ENCODE measurements at regions not wholly inside any gene's neighbourhood (a gene's known extent, or its start where the extent isn't known, plus 50 kb on each side); places are given as distances from the start of the nearest gene placed in this dataset.

DNA sequence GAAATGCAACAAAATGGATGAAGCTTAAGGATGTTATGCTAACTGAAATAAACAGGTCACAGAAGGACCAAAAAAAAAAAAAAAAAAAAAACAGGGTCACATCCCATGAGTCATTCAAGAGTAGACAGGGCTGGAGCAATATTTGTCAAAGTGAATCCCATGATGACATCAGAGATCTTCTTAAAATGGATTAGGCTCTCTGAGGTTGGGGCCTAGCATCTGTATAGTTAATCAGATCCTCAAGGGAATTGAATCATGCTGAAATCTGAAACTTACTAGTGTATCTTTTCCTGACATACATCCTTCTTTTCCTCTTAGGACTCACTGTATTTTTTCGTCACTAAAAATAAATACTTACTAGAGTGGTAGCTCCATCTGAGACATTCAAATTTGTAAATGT is 380.6 kb upstream of the NXPH2 start:
- Histone ChIP-seq H3K9me3 (ENCODE audit: control insufficient read depth, low read length) (no peaks in the 10 kb centered on the region), H3K36me3 (ENCODE audit: control insufficient read depth, insufficient read depth, low read length, severe bottlenecking) (no peaks in the 10 kb centered on the region), H3K4me3 (ENCODE audit: low read length) (no peak overlapping the region), H3K27me3 (replicated peaks; ENCODE audit: control insufficient read depth, insufficient read depth, low read length) (no peaks in the 10 kb centered on the region), H3K4me1 (ENCODE audit: control insufficient read depth, insufficient read depth, low read length) (no peaks in the 10 kb centered on the region), H3K9ac (ENCODE audit: low read length) (no peak overlapping the region)
- DNase-seq (ENCODE audit: low read depth) = no peak

DNA sequence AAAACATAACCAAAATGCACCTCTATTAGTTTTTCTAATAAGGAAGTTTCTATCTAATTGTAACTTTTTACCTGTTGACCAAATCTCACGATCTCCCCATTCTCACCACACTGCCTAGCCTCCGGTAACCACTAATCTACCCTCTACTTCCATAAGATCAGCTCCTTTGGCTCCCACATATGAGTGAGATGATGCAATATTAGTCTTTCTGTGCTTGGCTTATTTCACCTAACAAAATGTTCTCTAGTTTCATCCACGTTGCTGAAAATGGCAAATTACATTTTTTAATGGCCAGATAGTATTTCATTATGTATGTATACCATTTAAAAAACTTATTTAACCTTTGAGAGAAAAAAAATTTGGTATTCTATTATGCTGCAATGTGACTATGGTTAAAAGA is 379.0 kb upstream of the NXPH2 start:
- Histone ChIP-seq H3K9ac (ENCODE audit: low read length) (no peak overlapping the region), H3K4me1 (ENCODE audit: control insufficient read depth, insufficient read depth, low read length) (no peaks in the 10 kb centered on the region), H3K4me3 (ENCODE audit: low read length) (no peak overlapping the region)

DNA sequence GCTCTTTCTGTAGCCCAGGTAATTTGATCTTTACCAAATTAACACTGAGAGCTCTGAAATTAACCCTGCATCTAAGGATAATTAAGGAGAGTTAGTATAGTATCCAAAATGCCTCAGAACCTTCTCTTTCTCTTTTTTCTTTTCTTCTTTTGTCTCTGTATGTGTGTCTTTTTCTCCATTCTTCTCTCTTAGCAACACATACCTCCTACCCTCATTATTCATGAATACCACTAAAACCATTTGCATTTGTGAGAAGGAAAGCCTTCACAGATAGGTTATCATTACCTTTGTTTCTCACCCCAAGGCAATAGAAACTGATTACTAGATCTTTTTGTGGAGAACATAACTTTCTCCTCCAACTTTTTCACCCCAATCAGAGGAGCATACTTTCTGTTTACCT is 376.5 kb upstream of the NXPH2 start:
- Histone ChIP-seq H3K27me3 (replicated peaks; ENCODE audit: control insufficient read depth, insufficient read depth, low read length) (no peaks in the 10 kb centered on the region), H3K9ac (ENCODE audit: low read length) (no peak overlapping the region), H3K4me3 (ENCODE audit: low read length) (no peak overlapping the region), H3K36me3 (ENCODE audit: control insufficient read depth, insufficient read depth, low read length, severe bottlenecking) (no peaks in the 10 kb centered on the region), H3K9me3 (ENCODE audit: control insufficient read depth, low read length) (no peaks in the 10 kb centered on the region), H3K4me1 (ENCODE audit: control insufficient read depth, insufficient read depth, low read length) (no peaks in the 10 kb centered on the region)
- no peak for DNase-seq (ENCODE audit: low read depth)

More for the DNA sequence above, 379.0 kb upstream of the NXPH2 start:
- Histone ChIP-seq H3K27me3 (replicated peaks; ENCODE audit: control insufficient read depth, insufficient read depth, low read length) (no peaks in the 10 kb centered on the region), H3K9me3 (ENCODE audit: control insufficient read depth, low read length) (no peaks in the 10 kb centered on the region), H3K36me3 (ENCODE audit: control insufficient read depth, insufficient read depth, low read length, severe bottlenecking) (no peaks in the 10 kb centered on the region)
- DNase-seq (ENCODE audit: low read depth) = no peak

DNA sequence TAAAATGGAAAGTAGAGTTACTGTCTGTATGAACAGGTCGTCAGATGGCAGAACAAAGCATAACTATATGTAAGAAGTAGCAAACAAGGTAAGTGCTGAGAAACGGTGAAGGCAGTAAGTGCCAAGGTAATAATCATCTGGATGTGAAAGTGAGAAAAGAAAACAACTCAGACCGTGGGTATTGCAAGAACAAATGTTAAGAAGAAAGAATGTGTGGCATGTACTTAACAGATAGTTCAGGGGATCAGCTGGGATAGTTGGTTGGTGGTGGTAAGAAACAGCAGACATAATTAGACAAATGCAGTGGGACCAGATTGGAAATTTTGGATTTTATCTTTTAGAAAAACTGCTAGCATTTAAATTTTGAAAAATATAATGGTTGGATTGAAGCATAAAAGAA is 375.8 kb upstream of the NXPH2 start:
- Histone ChIP-seq H3K36me3 (ENCODE audit: control insufficient read depth, insufficient read depth, low read length, severe bottlenecking) (no peaks in the 10 kb centered on the region), H3K27me3 (replicated peaks; ENCODE audit: control insufficient read depth, insufficient read depth, low read length) (no peaks in the 10 kb centered on the region), H3K4me3 (ENCODE audit: low read length) (no peak overlapping the region), H3K4me1 (ENCODE audit: control insufficient read depth, insufficient read depth, low read length) (no peaks in the 10 kb centered on the region), H3K9ac (ENCODE audit: low read length) (no peak overlapping the region), H3K9me3 (ENCODE audit: control insufficient read depth, low read length) (no peaks in the 10 kb centered on the region)
- no peak for DNase-seq (ENCODE audit: low read depth)

DNA sequence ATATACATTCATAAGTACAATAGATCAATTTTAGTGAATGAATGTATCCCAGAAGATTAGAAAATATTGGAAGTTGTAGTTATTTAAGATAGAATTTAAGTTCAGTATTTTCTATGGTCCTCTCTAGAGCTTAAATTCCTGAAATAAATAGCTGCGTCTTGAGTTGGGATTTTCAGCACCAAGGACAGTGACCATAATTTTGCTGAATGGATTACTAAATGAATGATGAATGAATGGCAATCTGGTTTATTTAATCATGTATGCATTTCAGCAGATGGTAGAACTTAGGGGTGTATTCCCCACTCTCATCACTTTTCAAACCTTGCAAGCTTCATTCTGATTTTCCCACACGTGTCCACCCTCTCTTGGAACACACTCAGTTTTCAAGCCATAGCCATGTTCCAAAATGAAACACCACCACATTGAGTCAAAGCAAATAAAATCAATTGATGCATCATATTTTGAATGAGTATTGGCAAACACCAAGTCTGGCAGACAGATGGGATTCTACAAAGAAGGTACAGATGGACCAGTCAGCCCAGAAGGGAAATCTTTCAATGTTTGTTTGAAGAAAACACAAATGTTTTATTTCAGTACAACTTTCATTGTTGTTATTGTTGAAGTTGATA is 362.2 kb upstream of the NXPH2 start:
- Histone ChIP-seq H3K9me3 (ENCODE audit: control insufficient read depth, low read length) (no peaks in the 10 kb centered on the region), H3K27me3 (replicated peaks; ENCODE audit: control insufficient read depth, insufficient read depth, low read length) (no peaks in the 10 kb centered on the region), H3K9ac (ENCODE audit: low read length) (no peak overlapping the region), H3K36me3 (ENCODE audit: control insufficient read depth, insufficient read depth, low read length, severe bottlenecking) (no peaks in the 10 kb centered on the region), H3K4me1 (ENCODE audit: control insufficient read depth, insufficient read depth, low read length) (no peaks in the 10 kb centered on the region), H3K4me3 (ENCODE audit: low read length) (no peak overlapping the region)
- DNase-seq (ENCODE audit: low read depth) = peak; percentile 47

DNA sequence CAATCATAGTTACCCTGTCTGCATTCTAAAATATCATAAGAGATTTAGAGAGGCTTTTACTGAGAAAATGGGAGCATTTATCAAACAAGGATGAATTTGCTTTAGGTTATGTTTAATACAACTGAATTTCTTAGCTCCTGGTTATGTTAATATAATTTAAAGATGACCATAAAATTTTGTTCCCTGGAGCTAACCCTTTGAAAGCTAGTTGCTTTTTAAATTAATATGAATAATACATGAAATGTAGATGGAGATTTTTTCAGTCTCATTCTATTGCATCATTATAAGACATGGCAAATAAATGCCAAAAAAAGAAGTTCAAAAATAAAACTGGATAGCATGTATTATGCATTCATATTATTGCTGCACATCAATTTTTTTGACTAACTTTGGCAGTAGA is 344.1 kb upstream of the NXPH2 start:
- H3K4me3 ChIP-seq (ENCODE audit: low read length) = no peak overlapping the region
- peaks cover 15% of the 10 kb centered on the region for H3K9me3 ChIP-seq (ENCODE audit: control insufficient read depth, low read length)
- DNase-seq (ENCODE audit: low read depth) = no peak
- no peaks in the 10 kb centered on the region for H3K36me3 ChIP-seq (ENCODE audit: control insufficient read depth, insufficient read depth, low read length, severe bottlenecking)
- H3K9ac ChIP-seq (ENCODE audit: low read length) = no peak overlapping the region
- H3K27me3 ChIP-seq (replicated peaks; ENCODE audit: control insufficient read depth, insufficient read depth, low read length) = no peaks in the 10 kb centered on the region
- H3K4me1 ChIP-seq (ENCODE audit: control insufficient read depth, insufficient read depth, low read length) = peaks cover 5% of the 10 kb centered on the region

DNA sequence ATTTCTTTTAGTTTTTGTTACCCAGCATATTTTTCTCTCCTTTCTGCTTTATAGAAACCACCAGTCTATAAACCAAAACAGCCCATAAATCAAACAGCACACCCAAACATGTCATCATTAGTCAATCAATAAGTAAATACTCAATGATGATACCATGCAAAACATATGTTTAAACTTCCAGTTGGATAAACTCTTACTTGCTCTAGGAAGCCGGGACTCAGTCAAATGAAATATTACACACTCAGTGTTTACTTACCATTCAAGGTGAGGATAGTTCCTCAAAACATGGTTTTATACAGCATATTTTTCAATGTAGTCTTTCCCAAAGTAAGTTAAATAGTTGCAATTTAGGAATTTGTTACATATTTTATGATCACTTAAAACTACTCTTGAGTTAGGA is 343.6 kb upstream of the NXPH2 start:
- H3K9ac ChIP-seq (ENCODE audit: low read length) = no peak overlapping the region
- H3K9me3 ChIP-seq (ENCODE audit: control insufficient read depth, low read length) = peaks cover 13% of the 10 kb centered on the region
- peaks cover 5% of the 10 kb centered on the region for H3K4me1 ChIP-seq (ENCODE audit: control insufficient read depth, insufficient read depth, low read length)
- no peaks in the 10 kb centered on the region for H3K36me3 ChIP-seq (ENCODE audit: control insufficient read depth, insufficient read depth, low read length, severe bottlenecking)
- no peak for DNase-seq (ENCODE audit: low read depth)
- H3K4me3 ChIP-seq (ENCODE audit: low read length) = no peak overlapping the region
- H3K27me3 ChIP-seq (replicated peaks; ENCODE audit: control insufficient read depth, insufficient read depth, low read length) = no peaks in the 10 kb centered on the region

DNA sequence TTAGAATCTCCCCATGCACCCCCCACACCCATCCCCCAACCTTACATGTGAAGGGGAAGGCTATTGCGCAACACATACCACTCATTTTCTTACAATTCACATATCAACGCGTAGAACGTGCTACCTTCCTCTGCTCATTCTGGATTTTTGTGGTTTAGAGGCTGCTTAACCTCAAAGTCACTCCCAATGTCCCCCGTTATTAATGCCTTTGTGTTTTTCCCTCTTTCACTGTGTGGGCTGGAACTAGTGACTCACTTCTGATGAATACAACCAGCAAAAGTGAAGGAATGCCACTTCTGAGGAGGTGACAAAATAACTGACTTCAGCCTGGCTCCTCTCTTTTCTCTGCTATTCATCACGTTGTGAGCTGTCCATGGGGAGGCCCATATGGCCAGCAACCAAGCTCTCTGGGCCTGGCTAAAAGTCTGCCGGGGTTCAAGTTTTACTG is 342.5 kb upstream of the NXPH2 start:
- Histone ChIP-seq H3K9me3 (ENCODE audit: control insufficient read depth, low read length) (peaks cover 3% of the 10 kb centered on the region), H3K9ac (ENCODE audit: low read length) (no peak overlapping the region)
- DNase-seq (ENCODE audit: low read depth) = peak; percentile 0

DNA sequence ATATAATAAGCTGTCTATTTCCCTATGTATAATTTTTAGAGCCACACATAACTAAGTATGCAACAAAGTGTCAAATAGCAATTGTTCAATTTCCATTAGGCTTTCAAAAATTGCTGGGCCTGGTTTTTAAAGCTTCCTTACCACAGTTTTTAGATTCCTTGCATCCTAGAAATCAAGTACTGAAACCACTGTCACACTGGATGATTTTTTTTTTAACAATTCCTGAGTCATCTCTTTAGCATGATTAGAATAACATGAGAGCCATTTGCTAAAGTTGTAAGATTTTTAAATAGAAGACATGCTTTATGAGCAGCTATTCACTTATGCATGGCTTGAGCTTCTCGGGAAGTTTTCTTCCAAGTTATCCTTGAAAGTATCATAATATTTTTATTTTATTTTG is 319.5 kb upstream of the NXPH2 start:
- Histone ChIP-seq H3K9ac (ENCODE audit: low read length) (no peak overlapping the region), H3K36me3 (ENCODE audit: control insufficient read depth, insufficient read depth, low read length, severe bottlenecking) (no peaks in the 10 kb centered on the region), H3K27me3 (replicated peaks; ENCODE audit: control insufficient read depth, insufficient read depth, low read length) (no peaks in the 10 kb centered on the region), H3K4me3 (ENCODE audit: low read length) (no peak overlapping the region), H3K9me3 (ENCODE audit: control insufficient read depth, low read length) (no peaks in the 10 kb centered on the region), H3K4me1 (ENCODE audit: control insufficient read depth, insufficient read depth, low read length) (no peaks in the 10 kb centered on the region)
- DNase-seq (ENCODE audit: low read depth) = peak; percentile 2

More for the DNA sequence above, 342.5 kb upstream of the NXPH2 start:
- H3K36me3 ChIP-seq (ENCODE audit: control insufficient read depth, insufficient read depth, low read length, severe bottlenecking) = no peaks in the 10 kb centered on the region
- no peaks in the 10 kb centered on the region for H3K27me3 ChIP-seq (replicated peaks; ENCODE audit: control insufficient read depth, insufficient read depth, low read length)
- H3K4me1 ChIP-seq (ENCODE audit: control insufficient read depth, insufficient read depth, low read length) = peaks cover 5% of the 10 kb centered on the region
- H3K4me3 ChIP-seq (ENCODE audit: low read length) = peak overlapping the region; percentile 26

DNA sequence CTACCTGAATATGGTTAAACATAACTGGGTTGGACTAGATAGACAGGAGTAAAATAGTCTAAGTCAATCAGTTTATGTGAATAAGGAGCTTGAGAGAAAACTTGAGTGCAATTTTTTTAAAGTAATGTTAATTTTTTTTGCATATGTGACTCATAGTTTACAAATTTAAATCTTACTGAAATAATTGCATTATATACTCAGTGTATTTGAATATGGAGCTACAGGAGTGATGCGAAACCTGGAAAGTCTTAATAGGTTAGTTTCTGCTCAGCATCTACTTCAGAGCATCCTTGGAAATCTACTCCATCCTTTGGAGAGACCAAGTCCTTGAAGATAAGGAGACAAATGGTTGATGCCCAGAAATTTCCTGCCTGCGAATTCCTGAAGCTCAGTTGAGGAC is 318.8 kb upstream of the NXPH2 start:
- Histone ChIP-seq H3K4me1 (ENCODE audit: control insufficient read depth, insufficient read depth, low read length) (no peaks in the 10 kb centered on the region), H3K9me3 (ENCODE audit: control insufficient read depth, low read length) (no peaks in the 10 kb centered on the region), H3K36me3 (ENCODE audit: control insufficient read depth, insufficient read depth, low read length, severe bottlenecking) (no peaks in the 10 kb centered on the region), H3K4me3 (ENCODE audit: low read length) (no peak overlapping the region), H3K9ac (ENCODE audit: low read length) (no peak overlapping the region), H3K27me3 (replicated peaks; ENCODE audit: control insufficient read depth, insufficient read depth, low read length) (no peaks in the 10 kb centered on the region)
- DNase-seq (ENCODE audit: low read depth) = no peak

DNA sequence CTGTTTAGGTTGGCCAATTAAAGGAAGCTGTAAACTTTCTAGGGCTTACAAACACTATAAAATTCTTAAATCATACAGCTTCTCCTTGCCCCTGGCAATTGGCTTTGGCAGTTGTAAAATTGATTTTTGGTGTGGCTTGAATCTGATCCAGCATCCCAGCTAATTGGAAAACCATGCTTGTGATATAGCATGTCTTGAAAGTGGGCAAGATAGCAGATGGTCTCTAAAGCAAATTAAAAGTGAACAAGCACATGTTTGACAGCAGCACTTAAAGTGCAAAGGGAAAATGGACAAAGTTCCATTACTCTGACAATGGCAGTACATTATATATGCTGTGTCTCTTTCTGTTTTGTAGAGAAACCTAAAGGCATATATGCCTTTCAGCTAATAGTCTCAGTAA is 302.9 kb upstream of the NXPH2 start:
- no peaks in the 10 kb centered on the region for H3K9me3 ChIP-seq (ENCODE audit: control insufficient read depth, low read length)
- H3K4me3 ChIP-seq (ENCODE audit: low read length) = no peak overlapping the region
- H3K27me3 ChIP-seq (replicated peaks; ENCODE audit: control insufficient read depth, insufficient read depth, low read length) = no peaks in the 10 kb centered on the region
- no peaks in the 10 kb centered on the region for H3K4me1 ChIP-seq (ENCODE audit: control insufficient read depth, insufficient read depth, low read length)
- H3K9ac ChIP-seq (ENCODE audit: low read length) = no peak overlapping the region
- DNase-seq (ENCODE audit: low read depth) = no peak
- H3K36me3 ChIP-seq (ENCODE audit: control insufficient read depth, insufficient read depth, low read length, severe bottlenecking) = no peaks in the 10 kb centered on the region

DNA sequence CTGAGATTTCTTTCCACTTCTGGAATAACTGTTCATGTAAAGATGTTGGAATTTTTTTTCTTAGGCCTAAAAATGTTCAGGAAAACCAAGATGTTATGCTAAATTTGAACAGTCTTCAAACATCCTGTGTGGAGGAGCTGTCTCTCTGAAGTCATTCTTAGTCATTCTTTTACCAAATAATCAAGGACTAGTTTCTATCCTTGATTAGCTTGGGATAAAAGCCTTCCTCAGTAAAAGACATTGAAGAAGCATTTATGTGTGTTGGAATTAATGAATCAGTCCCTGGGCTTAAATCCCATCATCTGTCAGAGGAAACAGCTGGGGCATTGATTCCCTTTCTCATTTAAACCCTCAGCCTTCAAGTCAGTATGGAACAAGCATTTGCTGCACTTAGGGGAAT is 300.1 kb upstream of the NXPH2 start:
- no peaks in the 10 kb centered on the region for H3K27me3 ChIP-seq (replicated peaks; ENCODE audit: control insufficient read depth, insufficient read depth, low read length)
- H3K9me3 ChIP-seq (ENCODE audit: control insufficient read depth, low read length) = no peaks in the 10 kb centered on the region
- no peak for DNase-seq (ENCODE audit: low read depth)
- no peaks in the 10 kb centered on the region for H3K4me1 ChIP-seq (ENCODE audit: control insufficient read depth, insufficient read depth, low read length)
- H3K4me3 ChIP-seq (ENCODE audit: low read length) = no peak overlapping the region
- H3K9ac ChIP-seq (ENCODE audit: low read length) = no peak overlapping the region
- H3K36me3 ChIP-seq (ENCODE audit: control insufficient read depth, insufficient read depth, low read length, severe bottlenecking) = no peaks in the 10 kb centered on the region
